ENCODE measurements at regions not wholly inside any gene's neighbourhood (a gene's known extent, or its start where the extent isn't known, plus 50 kb on each side); places are given as distances from the start of the nearest gene placed in this dataset.

GRCh38 chr1:58149271-58149812 lies 397.2 kb downstream of the OMA1 start:
- H3K4me3 ChIP-seq (ENCODE audit: low read length) = no peak overlapping the region
- H3K9me3 ChIP-seq (ENCODE audit: control insufficient read depth, low read length) = no peaks in the 10 kb centered on the region
- Mint-ChIP-seq H3K9me3 (peaks cover 6% of the 10 kb centered on the region), H3K27ac (no peak overlapping the region), H3K36me3 (ENCODE audit: low read depth) (no peaks in the 10 kb centered on the region), H3K27me3 (ENCODE audit: insufficient read depth) (peaks cover 6% of the 10 kb centered on the region), H3K4me3 (no peak overlapping the region), H3K4me1 (peaks cover 6% of the 10 kb centered on the region)
- H3K9ac ChIP-seq (ENCODE audit: extremely low read depth, low read length, poor library complexity, severe bottlenecking) = no peak overlapping the region
- 84 to 100% methylated on average over 2 to 6 of the region's 6 CpGs for WGBS, 2 experiments (ENCODE audit: insufficient coverage in 1 of 2, insufficient read length in 1 of 2)
- H3K36me3 ChIP-seq (ENCODE audit: control insufficient read depth, insufficient read depth, low read length) = no peaks in the 10 kb centered on the region
- no peak for DNase-seq
- no peak overlapping the region for H3K27ac ChIP-seq (ENCODE audit: low read depth, low read length)
- TF ChIP-seq, protein P1, sequence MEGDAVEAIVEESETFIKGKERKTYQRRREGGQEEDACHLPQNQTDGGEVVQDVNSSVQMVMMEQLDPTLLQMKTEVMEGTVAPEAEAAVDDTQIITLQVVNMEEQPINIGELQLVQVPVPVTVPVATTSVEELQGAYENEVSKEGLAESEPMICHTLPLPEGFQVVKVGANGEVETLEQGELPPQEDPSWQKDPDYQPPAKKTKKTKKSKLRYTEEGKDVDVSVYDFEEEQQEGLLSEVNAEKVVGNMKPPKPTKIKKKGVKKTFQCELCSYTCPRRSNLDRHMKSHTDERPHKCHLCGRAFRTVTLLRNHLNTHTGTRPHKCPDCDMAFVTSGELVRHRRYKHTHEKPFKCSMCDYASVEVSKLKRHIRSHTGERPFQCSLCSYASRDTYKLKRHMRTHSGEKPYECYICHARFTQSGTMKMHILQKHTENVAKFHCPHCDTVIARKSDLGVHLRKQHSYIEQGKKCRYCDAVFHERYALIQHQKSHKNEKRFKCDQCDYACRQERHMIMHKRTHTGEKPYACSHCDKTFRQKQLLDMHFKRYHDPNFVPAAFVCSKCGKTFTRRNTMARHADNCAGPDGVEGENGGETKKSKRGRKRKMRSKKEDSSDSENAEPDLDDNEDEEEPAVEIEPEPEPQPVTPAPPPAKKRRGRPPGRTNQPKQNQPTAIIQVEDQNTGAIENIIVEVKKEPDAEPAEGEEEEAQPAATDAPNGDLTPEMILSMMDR (conservative IDR thresholded peaks at IDR 0.05) = no peak
- H3K4me1 ChIP-seq (ENCODE audit: control insufficient read depth, insufficient read depth, low read length) = no peaks in the 10 kb centered on the region
- H3K27me3 ChIP-seq (ENCODE audit: control insufficient read depth, insufficient read depth, low read length, poor library complexity, severe bottlenecking) = no peaks in the 10 kb centered on the region

GRCh38 chr1:58144698-58145270 lies 401.7 kb downstream of the OMA1 start:
- H3K4me3 Mint-ChIP-seq = no peak overlapping the region
- H3K36me3 ChIP-seq (ENCODE audit: control insufficient read depth, insufficient read depth, low read length) = no peaks in the 10 kb centered on the region
- TF ChIP-seq, protein P1 (conservative IDR thresholded peaks at IDR 0.05) = no peak
- no peak overlapping the region for H3K27ac ChIP-seq (ENCODE audit: low read depth, low read length)
- H3K4me1 ChIP-seq (ENCODE audit: control insufficient read depth, insufficient read depth, low read length) = no peaks in the 10 kb centered on the region
- no peak overlapping the region for H3K9ac ChIP-seq (ENCODE audit: extremely low read depth, low read length, poor library complexity, severe bottlenecking)
- no peak for DNase-seq
- WGBS, 2 experiments (ENCODE audit: insufficient coverage in 1 of 2, insufficient read length in 1 of 2) = 83 to 87% methylated on average over 4 to 5 of the region's 5 CpGs
- H3K4me1 Mint-ChIP-seq = no peaks in the 10 kb centered on the region
- peaks cover 11% of the 10 kb centered on the region for H3K9me3 Mint-ChIP-seq
- no peak overlapping the region for H3K27ac Mint-ChIP-seq
- no peaks in the 10 kb centered on the region for H3K36me3 Mint-ChIP-seq (ENCODE audit: low read depth)
- no peak overlapping the region for H3K4me3 ChIP-seq (ENCODE audit: low read length)
- H3K9me3 ChIP-seq (ENCODE audit: control insufficient read depth, low read length) = no peaks in the 10 kb centered on the region
- no peaks in the 10 kb centered on the region for H3K27me3 ChIP-seq (ENCODE audit: control insufficient read depth, insufficient read depth, low read length, poor library complexity, severe bottlenecking)
- peaks cover 4% of the 10 kb centered on the region for H3K27me3 Mint-ChIP-seq (ENCODE audit: insufficient read depth)

DNA sequence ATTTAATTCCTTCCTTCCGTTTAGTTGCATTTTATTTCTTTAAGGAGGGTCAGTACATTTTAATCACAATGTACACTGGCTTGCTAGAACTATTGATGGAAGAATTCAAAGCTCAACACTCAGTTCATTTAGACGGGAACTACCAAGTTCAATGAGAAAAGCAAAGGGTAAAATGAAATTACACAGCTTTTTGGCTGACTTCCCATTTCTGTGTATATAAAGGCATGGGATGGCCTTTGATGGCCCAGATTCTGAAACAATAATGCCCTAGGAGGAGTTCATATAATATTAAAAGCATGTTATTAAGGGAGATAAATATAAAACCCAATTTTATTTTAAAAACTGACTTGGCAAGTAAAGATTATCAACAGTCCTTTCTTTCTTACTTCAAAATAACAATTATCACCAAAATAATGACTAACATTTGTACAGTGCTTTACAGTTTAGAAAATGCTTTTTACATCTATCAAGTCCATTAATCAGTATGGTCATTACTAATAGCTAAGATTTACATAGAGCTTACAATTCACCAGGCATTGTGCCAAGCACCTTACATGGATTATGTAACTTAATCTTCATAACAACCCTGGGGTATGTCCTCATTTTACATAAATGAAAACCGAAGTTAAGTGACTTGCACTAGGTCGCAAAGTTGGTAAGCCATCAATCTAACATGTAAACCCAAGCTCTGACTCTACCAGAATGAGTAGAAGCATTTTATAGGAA lies 402.4 kb downstream of the OMA1 start:
- H3K9me3 Mint-ChIP-seq = peaks cover 13% of the 10 kb centered on the region
- no peaks in the 10 kb centered on the region for H3K4me1 ChIP-seq (ENCODE audit: control insufficient read depth, insufficient read depth, low read length)
- 89 to 100% methylated on average over 2 to 4 of the region's 4 CpGs for WGBS, 2 experiments (ENCODE audit: insufficient coverage in 1 of 2, insufficient read length in 1 of 2)
- no peaks in the 10 kb centered on the region for H3K9me3 ChIP-seq (ENCODE audit: control insufficient read depth, low read length)
- no peaks in the 10 kb centered on the region for H3K36me3 Mint-ChIP-seq (ENCODE audit: low read depth)
- H3K9ac ChIP-seq (ENCODE audit: extremely low read depth, low read length, poor library complexity, severe bottlenecking) = no peak overlapping the region
- H3K4me1 Mint-ChIP-seq = no peaks in the 10 kb centered on the region
- H3K27ac Mint-ChIP-seq = no peak overlapping the region
- H3K36me3 ChIP-seq (ENCODE audit: control insufficient read depth, insufficient read depth, low read length) = no peaks in the 10 kb centered on the region
- no peaks in the 10 kb centered on the region for H3K27me3 ChIP-seq (ENCODE audit: control insufficient read depth, insufficient read depth, low read length, poor library complexity, severe bottlenecking)
- H3K27ac ChIP-seq (ENCODE audit: low read depth, low read length) = no peak overlapping the region
- no peak overlapping the region for H3K4me3 Mint-ChIP-seq
- no peak overlapping the region for H3K4me3 ChIP-seq (ENCODE audit: low read length)
- H3K27me3 Mint-ChIP-seq (ENCODE audit: insufficient read depth) = peaks cover 4% of the 10 kb centered on the region
- DNase-seq = no peak
- TF ChIP-seq, protein P1 (conservative IDR thresholded peaks at IDR 0.05) = no peak
